ENCODE measurements at regions not wholly inside any gene's neighbourhood (a gene's known extent, or its start where the extent isn't known, plus 50 kb on each side); places are given as distances from the start of the nearest gene placed in this dataset.

- Histone ChIP-seq H3K27me3 (ENCODE audit: insufficient read depth) (no peaks in the 10 kb centered on the region), H3F3A (replicated peaks; ENCODE audit: low read depth) (no peaks in the 10 kb centered on the region), H3K4me1 (ENCODE audit: insufficient read depth) (no peaks in the 10 kb centered on the region), H3K36me3 (ENCODE audit: insufficient read depth) (no peaks in the 10 kb centered on the region; the same call in 1 of the 2 replicates), H4K20me1 (replicated peaks; ENCODE audit: insufficient read depth) (no peaks in the 10 kb centered on the region), H3K4me3 (no peak overlapping the region), H3K27ac (ENCODE audit: low read depth) (no peak overlapping the region), H3K4me2 (no peak overlapping the region), H2AFZ (no peak overlapping the region), H3K9me2 (ENCODE audit: insufficient read depth) (peaks cover 3% of the 10 kb centered on the region; the same call in 1 of the 2 replicates), H3K79me2 (replicated peaks; ENCODE audit: insufficient read depth) (no peaks in the 10 kb centered on the region)
- no peak overlapping the region for H3K27ac Mint-ChIP-seq
- H3K9me3 Mint-ChIP-seq = no peaks in the 10 kb centered on the region
- H3K4me3 Mint-ChIP-seq = no peak overlapping the region
- ATAC-seq (no peak), DNase-seq (ENCODE audit: low spot score) (no peak)
- no peak for TF ChIP-seq EZH2 (IDR thresholded peaks at IDR 0.05; ENCODE audit: low read depth, unreplicated experiment)
- no peak for TF ChIP-seq ZNF114 (CRISPR knock-in tag; IDR thresholded peaks at IDR 0.05)
- TF ChIP-seq JUNB (IDR thresholded peaks at IDR 0.05; ENCODE audit: unreplicated experiment) = no peak
- no peak for TF ChIP-seq STAT1 (IDR thresholded peaks at IDR 0.05; ENCODE audit: unreplicated experiment)
- TF ChIP-seq ZNF331 (CRISPR knock-in tag; IDR thresholded peaks at IDR 0.05; ENCODE audit: low read depth) = no peak
- TF ChIP-seq NANOG (IDR thresholded peaks at IDR 0.05; ENCODE audit: borderline replicate concordance) = no peak
- no peak for TF ChIP-seq POLR2AphosphoS5 (IDR thresholded peaks at IDR 0.05; ENCODE audit: low read depth)
- TF ChIP-seq ETS1 (IDR thresholded peaks at IDR 0.05) = no peak
- no peak for TF ChIP-seq ZNF462 (CRISPR knock-in tag; IDR thresholded peaks at IDR 0.05)
- peaks cover 3% of the 10 kb centered on the region; the same call in 1 of the 3 replicates for H3K36me3 Mint-ChIP-seq (ENCODE audit: low read depth)
- no peaks in the 10 kb centered on the region for H3K27me3 Mint-ChIP-seq (ENCODE audit: insufficient read depth, low read depth, poor library complexity)
- H3K4me1 Mint-ChIP-seq = peaks cover 3% of the 10 kb centered on the region; the same call in 1 of the 3 replicates
Observed at GRCh38 chr18:11367351-11367750, 218.0 kb upstream of the PIEZO2 start.
